CD14-positive monocyte (primary cell): ENCODE measurements at regions not wholly inside any gene's neighbourhood (a gene's known extent, or its start where the extent isn't known, plus 50 kb on each side); places are given as distances from the start of the nearest gene placed in this dataset.

Experiments used
- DNase-seq, 3 donors: peaks; one replicate each; pipeline ENCODE4 v3.0.0-alpha.2; 2011 to 2022
- H2AFZ ChIP-seq: 2 replicates; pipeline ENCODE4 v1.6.0; 2012; ENCODE audit warnings: mild to moderate bottlenecking, low read depth, low read length, inconsistent platforms; ENCODE audit not compliant: insufficient read depth, poor library complexity, severe bottlenecking
- H3K27ac ChIP-seq, 2 donors: 1 replicate in 1 of 2; 2 replicates in 1 of 2; pipeline ENCODE4 v1.5.1; 2012 to 2013; ENCODE audit warnings: low read length in 2 of 2, control low read depth in 1 of 2, inconsistent platforms in 1 of 2, low read depth in 1 of 2, mild to moderate bottlenecking in 1 of 2
- H3K27me3 ChIP-seq, 2 donors: one replicate each; pipeline versions ENCODE4 v1.6.0 to v1.6.1; 2011 to 2013; ENCODE audit warnings: low read length in 2 of 2; ENCODE audit not compliant: control insufficient read depth in 2 of 2, insufficient read depth in 2 of 2
- H3K36me3 ChIP-seq, 2 donors: replicated peaks in 1 of 2; 1 replicate in 1 of 2; 2 replicates in 1 of 2; pipeline versions ENCODE4 v1.5.1 to v1.6.1; 2012 to 2013; ENCODE audit warnings: low read length in 2 of 2, control low read depth in 1 of 2, inconsistent platforms in 1 of 2, mild to moderate bottlenecking in 1 of 2; ENCODE audit not compliant: insufficient read depth in 2 of 2, control insufficient read depth in 1 of 2
- H3K4me1 ChIP-seq, 2 donors: 1 replicate in 1 of 2; 2 replicates in 1 of 2; pipeline versions ENCODE4 v1.5.1 to v1.6.1; 2012 to 2013; ENCODE audit warnings: low read length in 2 of 2, control low read depth in 1 of 2, inconsistent platforms in 1 of 2, mild to moderate bottlenecking in 1 of 2, moderate library complexity in 1 of 2; ENCODE audit not compliant: insufficient read depth in 2 of 2, control insufficient read depth in 1 of 2
- H3K4me2 ChIP-seq: replicated peaks from 2 replicates; pipeline ENCODE3; 2012; ENCODE audit warnings: low read length, moderate library complexity, mild to moderate bottlenecking; ENCODE audit not compliant: poor library complexity, severe bottlenecking; ENCODE audit errors: extremely low read depth
- H3K4me3 ChIP-seq, 3 experiments: fragments of 200-600 bp in 1 of 3; sonication (generic) in 1 of 3; replicated peaks in 1 of 3; 1 replicate in 2 of 3; 2 replicates in 1 of 3; pipeline ENCODE4 v1.5.1; 2011 to 2013; ENCODE audit warnings: low read length in 3 of 3, mild to moderate bottlenecking in 3 of 3, control low read depth in 2 of 3, low read depth in 2 of 3, inconsistent platforms in 1 of 3, moderate library complexity in 1 of 3
- H3K79me2 ChIP-seq: 2 replicates; pipeline ENCODE4 v1.6.0; 2012; ENCODE audit warnings: mild to moderate bottlenecking, control low read depth, inconsistent platforms, low read length, moderate library complexity; ENCODE audit not compliant: insufficient read depth
- H3K9ac ChIP-seq: 2 replicates; pipeline ENCODE4 v1.6.0; 2017; ENCODE audit warnings: low read length, mild to moderate bottlenecking; ENCODE audit not compliant: insufficient read depth, poor library complexity, severe bottlenecking
- H3K9me3 ChIP-seq, 2 donors: replicated peaks in 1 of 2; 1 replicate in 1 of 2; 2 replicates in 1 of 2; pipeline versions ENCODE4 v1.5.1 to v1.6.1; 2012 to 2013; ENCODE audit warnings: low read length in 2 of 2, control low read depth in 1 of 2; ENCODE audit not compliant: control insufficient read depth in 1 of 2, insufficient read depth in 1 of 2
- H4K20me1 ChIP-seq: 2 replicates; pipeline ENCODE4 v1.6.0; 2012; ENCODE audit warnings: mild to moderate bottlenecking, low read length, control low read depth, moderate library complexity; ENCODE audit not compliant: insufficient read depth
- H3K27ac Mint-ChIP-seq, 7 donors: one replicate each; pipeline ENCODE4 v1.8.0; 2020; ENCODE audit warnings: mild to moderate bottlenecking in 7 of 7, mixed read lengths in 7 of 7, moderate library complexity in 6 of 7, inconsistent platforms in 2 of 7
- H3K27me3 Mint-ChIP-seq, 3 donors: one replicate each; pipeline ENCODE4 v1.8.0; 2021 to 2022; ENCODE audit warnings: low read depth in 3 of 3, mild to moderate bottlenecking in 3 of 3, mixed read lengths in 3 of 3, moderate library complexity in 3 of 3, inconsistent platforms in 1 of 3
- H3K36me3 Mint-ChIP-seq, 2 donors: one replicate each; pipeline ENCODE4 v1.8.0; 2020; ENCODE audit warnings: mixed read lengths in 2 of 2, inconsistent platforms in 1 of 2, mild to moderate bottlenecking in 1 of 2
- H3K4me1 Mint-ChIP-seq: one replicate; pipeline ENCODE4 v1.8.0; 2020; ENCODE audit warnings: mild to moderate bottlenecking, mixed read lengths
- H3K4me3 Mint-ChIP-seq, 2 donors: one replicate each; pipeline ENCODE4 v1.8.0; 2020; ENCODE audit warnings: mild to moderate bottlenecking in 2 of 2, mixed read lengths in 2 of 2, moderate library complexity in 1 of 2
- H3K9me3 Mint-ChIP-seq, 7 donors: one replicate each; pipeline ENCODE4 v1.8.0; 2020 to 2022; ENCODE audit warnings: mixed read lengths in 7 of 7, mild to moderate bottlenecking in 6 of 7, moderate library complexity in 6 of 7, inconsistent platforms in 2 of 7
- WGBS: methylation state at CpG from one replicate; pipeline ENCODE4 v1.1.5; 2013; ENCODE audit warnings: missing lambda C conversion rate; ENCODE audit not compliant: insufficient coverage; 5-methylcytosine and 5-hydroxymethylcytosine counted together
- intact Hi-C, 2 donors: fragments of 100-400 bp; cut with micrococcal nuclease; formaldehyde crosslinking; loops; one replicate each; pipeline versions ENCODE4 v1.15.0 to v1.15.1; 2023
- TF ChIP-seq, protein P1 (sequence below): fragments of 200-600 bp; IDR thresholded peaks from one replicate; pipeline ENCODE4 v1.8.0; 2022; ENCODE audit warnings: antibody characterized with exemption, mild to moderate bottlenecking

- Histone ChIP-seq H3K27ac (no peak overlapping the region), H3K4me2 (no peak overlapping the region), H3K9me3 (peaks cover 0 to 4% of the 10 kb centered on the region in 2 donors), H3K4me3 (no peak overlapping the region), H3K4me1 (no peaks in the 10 kb centered on the region), H3K79me2 (no peaks in the 10 kb centered on the region), H3K27me3 (no peaks in the 10 kb centered on the region), H4K20me1 (no peaks in the 10 kb centered on the region), H3K36me3 (no peaks in the 10 kb centered on the region), H2AFZ (no peak overlapping the region), H3K9ac (no peak overlapping the region)
- H3K27ac Mint-ChIP-seq: no peak overlapping the region
- TF ChIP-seq, protein P1, sequence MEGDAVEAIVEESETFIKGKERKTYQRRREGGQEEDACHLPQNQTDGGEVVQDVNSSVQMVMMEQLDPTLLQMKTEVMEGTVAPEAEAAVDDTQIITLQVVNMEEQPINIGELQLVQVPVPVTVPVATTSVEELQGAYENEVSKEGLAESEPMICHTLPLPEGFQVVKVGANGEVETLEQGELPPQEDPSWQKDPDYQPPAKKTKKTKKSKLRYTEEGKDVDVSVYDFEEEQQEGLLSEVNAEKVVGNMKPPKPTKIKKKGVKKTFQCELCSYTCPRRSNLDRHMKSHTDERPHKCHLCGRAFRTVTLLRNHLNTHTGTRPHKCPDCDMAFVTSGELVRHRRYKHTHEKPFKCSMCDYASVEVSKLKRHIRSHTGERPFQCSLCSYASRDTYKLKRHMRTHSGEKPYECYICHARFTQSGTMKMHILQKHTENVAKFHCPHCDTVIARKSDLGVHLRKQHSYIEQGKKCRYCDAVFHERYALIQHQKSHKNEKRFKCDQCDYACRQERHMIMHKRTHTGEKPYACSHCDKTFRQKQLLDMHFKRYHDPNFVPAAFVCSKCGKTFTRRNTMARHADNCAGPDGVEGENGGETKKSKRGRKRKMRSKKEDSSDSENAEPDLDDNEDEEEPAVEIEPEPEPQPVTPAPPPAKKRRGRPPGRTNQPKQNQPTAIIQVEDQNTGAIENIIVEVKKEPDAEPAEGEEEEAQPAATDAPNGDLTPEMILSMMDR: no peak
- peaks cover 2 to 10% (median 4%) of the 10 kb centered on the region in 7 donors for H3K9me3 Mint-ChIP-seq
- no peaks in the 10 kb centered on the region for H3K36me3 Mint-ChIP-seq
- intact Hi-C loops: no loop called here
- H3K4me3 Mint-ChIP-seq: no peak overlapping the region
- H3K4me1 Mint-ChIP-seq: no peaks in the 10 kb centered on the region
- H3K27me3 Mint-ChIP-seq: peaks cover 4 to 7% (median 6%) of the 10 kb centered on the region in 3 donors
- 92% methylated on average over 19 of the region's 20 CpGs for WGBS
- DNase-seq: no peak
Measured at GRCh38 chr11:134518616-134519389, 106.8 kb upstream of the B3GAT1 start.

GRCh38 chr11:134517621-134518293, 105.7 kb upstream of the B3GAT1 start:
- Histone ChIP-seq H3K4me1 (no peaks in the 10 kb centered on the region), H3K4me2 (no peak overlapping the region), H2AFZ (no peak overlapping the region), H3K4me3 (no peak overlapping the region), H3K9ac (no peak overlapping the region), H4K20me1 (no peaks in the 10 kb centered on the region), H3K27ac (no peak overlapping the region), H3K9me3 (no peaks in the 10 kb centered on the region), H3K36me3 (no peaks in the 10 kb centered on the region), H3K79me2 (no peaks in the 10 kb centered on the region), H3K27me3 (no peaks in the 10 kb centered on the region)
- 78% methylated on average over 13 of the region's 14 CpGs for WGBS
- no peaks in the 10 kb centered on the region for H3K4me1 Mint-ChIP-seq
- TF ChIP-seq, protein P1: no peak
- H3K9me3 Mint-ChIP-seq: peaks cover 0 to 5% (median under 1%) of the 10 kb centered on the region in 7 donors
- no peaks in the 10 kb centered on the region for H3K36me3 Mint-ChIP-seq
- no peak overlapping the region for H3K27ac Mint-ChIP-seq
- peaks cover 4 to 9% (median 6%) of the 10 kb centered on the region in 3 donors for H3K27me3 Mint-ChIP-seq
- intact Hi-C loops: no loop called here
- DNase-seq: no peak
- H3K4me3 Mint-ChIP-seq: no peak overlapping the region
